ENCODE measurements at regions not wholly inside any gene's neighbourhood (a gene's known extent, or its start where the extent isn't known, plus 50 kb on each side); places are given as distances from the start of the nearest gene placed in this dataset.

DNA sequence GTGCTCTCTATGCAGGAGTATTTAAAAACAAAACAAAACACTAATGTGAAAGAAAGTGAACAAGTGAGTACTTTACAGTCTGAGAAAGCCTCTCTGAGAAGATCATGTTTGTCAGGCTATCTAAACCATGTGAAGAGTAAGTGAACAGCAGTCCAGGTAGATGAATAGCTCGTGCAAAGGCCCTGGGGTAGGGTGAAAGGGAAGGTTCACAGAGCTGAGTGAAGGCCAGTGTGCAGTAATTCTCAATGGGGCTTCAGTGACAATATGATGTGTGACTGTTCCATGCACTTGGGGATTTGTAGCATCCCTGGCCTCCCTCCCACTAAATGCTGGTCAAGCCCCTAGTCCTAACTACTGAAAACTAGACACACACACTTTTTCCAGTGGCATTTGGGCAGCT is 488.9 kb upstream of the JARID2 start:
- TF ChIP-seq, protein P1, sequence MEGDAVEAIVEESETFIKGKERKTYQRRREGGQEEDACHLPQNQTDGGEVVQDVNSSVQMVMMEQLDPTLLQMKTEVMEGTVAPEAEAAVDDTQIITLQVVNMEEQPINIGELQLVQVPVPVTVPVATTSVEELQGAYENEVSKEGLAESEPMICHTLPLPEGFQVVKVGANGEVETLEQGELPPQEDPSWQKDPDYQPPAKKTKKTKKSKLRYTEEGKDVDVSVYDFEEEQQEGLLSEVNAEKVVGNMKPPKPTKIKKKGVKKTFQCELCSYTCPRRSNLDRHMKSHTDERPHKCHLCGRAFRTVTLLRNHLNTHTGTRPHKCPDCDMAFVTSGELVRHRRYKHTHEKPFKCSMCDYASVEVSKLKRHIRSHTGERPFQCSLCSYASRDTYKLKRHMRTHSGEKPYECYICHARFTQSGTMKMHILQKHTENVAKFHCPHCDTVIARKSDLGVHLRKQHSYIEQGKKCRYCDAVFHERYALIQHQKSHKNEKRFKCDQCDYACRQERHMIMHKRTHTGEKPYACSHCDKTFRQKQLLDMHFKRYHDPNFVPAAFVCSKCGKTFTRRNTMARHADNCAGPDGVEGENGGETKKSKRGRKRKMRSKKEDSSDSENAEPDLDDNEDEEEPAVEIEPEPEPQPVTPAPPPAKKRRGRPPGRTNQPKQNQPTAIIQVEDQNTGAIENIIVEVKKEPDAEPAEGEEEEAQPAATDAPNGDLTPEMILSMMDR (IDR thresholded peaks at IDR 0.05; ENCODE audit: unreplicated experiment), result no peak
- no peak for DNase-seq (ENCODE audit: low spot score in 2 of 2, unreplicated experiment in 2 of 2)
- H3K36me3 Mint-ChIP-seq, result no peaks in the 10 kb centered on the region
- peaks cover 6% of the 10 kb centered on the region for H3K9me3 Mint-ChIP-seq
- H3K4me3 Mint-ChIP-seq, result no peak overlapping the region
- no peaks in the 10 kb centered on the region for H3K4me1 Mint-ChIP-seq
- no peak overlapping the region for H3K27ac Mint-ChIP-seq
- H3K27me3 Mint-ChIP-seq (ENCODE audit: low read depth), result peaks cover 3% of the 10 kb centered on the region

DNA sequence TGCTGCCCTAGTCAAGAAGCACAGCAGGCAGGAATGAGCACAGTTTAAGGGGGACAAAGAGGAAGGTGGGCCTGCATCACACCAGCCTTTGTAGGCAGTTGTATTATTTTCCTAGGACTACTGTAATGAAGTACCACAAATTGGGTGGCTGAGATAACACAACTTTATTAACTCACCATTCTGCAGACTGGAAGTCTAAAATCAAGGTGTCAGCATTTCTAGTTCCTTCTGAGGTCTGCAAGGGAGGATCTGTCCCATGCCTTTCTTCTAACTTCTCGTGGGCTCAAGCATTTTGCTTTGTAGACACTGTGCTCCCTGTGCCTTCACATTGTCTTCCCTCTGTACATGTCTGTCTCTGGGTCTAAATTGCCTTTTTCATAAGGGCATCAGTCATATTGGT is 488.5 kb upstream of the JARID2 start:
- H3K9me3 Mint-ChIP-seq, result peaks cover 6% of the 10 kb centered on the region
- peaks cover 3% of the 10 kb centered on the region for H3K27me3 Mint-ChIP-seq (ENCODE audit: low read depth)
- H3K36me3 Mint-ChIP-seq, result no peaks in the 10 kb centered on the region
- H3K4me3 Mint-ChIP-seq, result no peak overlapping the region
- no peak for DNase-seq (ENCODE audit: low spot score in 2 of 2, unreplicated experiment in 2 of 2)
- TF ChIP-seq, protein P1 (IDR thresholded peaks at IDR 0.05; ENCODE audit: unreplicated experiment), result no peak
- H3K4me1 Mint-ChIP-seq, result no peaks in the 10 kb centered on the region
- no peak overlapping the region for H3K27ac Mint-ChIP-seq

DNA sequence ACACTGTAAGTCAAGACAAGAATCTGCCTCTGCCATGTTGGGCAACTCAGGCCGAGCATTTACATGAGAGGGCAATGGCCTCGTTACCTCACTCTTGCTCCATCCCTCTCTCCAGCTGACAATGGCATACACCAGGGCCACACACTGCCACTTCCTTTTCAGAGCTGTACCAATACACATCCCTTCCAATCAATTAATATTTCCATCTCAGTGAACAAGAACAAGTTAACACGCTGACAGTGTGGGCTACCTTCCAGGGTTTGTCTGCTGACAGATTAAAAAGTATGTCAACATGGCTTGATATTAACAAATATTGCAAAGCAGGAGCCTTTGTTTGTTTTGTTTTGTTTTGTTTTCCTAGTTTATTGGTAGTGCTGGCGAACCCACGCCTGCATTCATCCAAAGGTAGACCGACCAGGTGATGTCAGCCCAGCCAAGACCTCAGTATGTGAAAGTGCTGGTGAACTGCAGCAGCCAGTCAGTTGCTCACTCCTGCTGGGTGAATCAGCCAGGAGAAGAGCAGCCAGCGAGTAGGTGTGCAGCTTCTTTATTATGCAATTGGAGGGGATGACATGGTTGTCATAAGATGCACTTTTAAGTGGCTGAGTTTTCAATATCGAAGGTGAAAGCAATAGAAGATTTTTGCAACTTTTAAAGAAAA is 487.3 kb upstream of the JARID2 start:
- Mint-ChIP-seq H3K27ac (no peak overlapping the region), H3K27me3 (ENCODE audit: low read depth) (peaks cover 3% of the 10 kb centered on the region), H3K9me3 (peaks cover 5% of the 10 kb centered on the region), H3K36me3 (no peaks in the 10 kb centered on the region), H3K4me3 (no peak overlapping the region), H3K4me1 (peaks cover 9% of the 10 kb centered on the region)
- TF ChIP-seq, protein P1 (IDR thresholded peaks at IDR 0.05; ENCODE audit: unreplicated experiment), result no peak
- DNase-seq (ENCODE audit: low spot score in 2 of 2, unreplicated experiment in 2 of 2), result no peak

DNA sequence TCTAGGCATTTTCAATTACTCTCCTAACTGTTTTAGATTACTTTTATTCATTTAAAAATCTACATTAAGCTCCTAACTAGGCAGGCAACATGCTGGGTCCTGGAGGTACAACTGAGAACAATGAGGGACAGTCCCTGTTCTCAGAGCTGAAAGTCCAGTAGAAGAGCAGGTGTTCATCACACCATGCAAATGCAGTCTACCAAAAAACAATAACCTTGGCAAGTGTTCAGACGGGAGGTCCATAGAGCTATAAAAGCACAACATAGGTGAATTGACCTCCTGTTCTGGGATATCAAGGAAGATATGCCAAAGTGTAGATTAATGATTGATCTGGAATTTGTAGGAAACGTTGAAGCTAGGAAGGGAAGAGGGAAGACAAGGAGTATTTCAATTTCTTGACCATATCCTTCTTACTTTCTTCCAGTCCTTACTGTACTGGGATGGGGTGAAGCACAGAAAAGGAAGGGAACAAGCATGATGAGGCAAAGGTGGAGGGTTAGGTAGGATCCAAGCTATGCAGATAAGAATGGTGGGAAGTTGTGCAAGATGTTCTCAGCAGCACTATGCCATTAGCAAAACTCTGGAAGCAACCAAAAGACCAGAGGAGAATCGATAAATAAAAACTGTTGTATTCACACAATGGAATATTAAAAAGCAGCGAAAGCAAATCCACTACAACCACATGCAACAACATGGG is 485.7 kb upstream of the JARID2 start:
- peaks cover 3% of the 10 kb centered on the region for H3K27me3 Mint-ChIP-seq (ENCODE audit: low read depth)
- TF ChIP-seq, protein P1 (IDR thresholded peaks at IDR 0.05; ENCODE audit: unreplicated experiment), result no peak
- H3K4me3 Mint-ChIP-seq, result no peak overlapping the region
- no peak for DNase-seq (ENCODE audit: low spot score in 2 of 2, unreplicated experiment in 2 of 2)
- no peak overlapping the region for H3K27ac Mint-ChIP-seq
- H3K4me1 Mint-ChIP-seq, result peaks cover 12% of the 10 kb centered on the region
- no peaks in the 10 kb centered on the region for H3K9me3 Mint-ChIP-seq
- no peaks in the 10 kb centered on the region for H3K36me3 Mint-ChIP-seq

DNA sequence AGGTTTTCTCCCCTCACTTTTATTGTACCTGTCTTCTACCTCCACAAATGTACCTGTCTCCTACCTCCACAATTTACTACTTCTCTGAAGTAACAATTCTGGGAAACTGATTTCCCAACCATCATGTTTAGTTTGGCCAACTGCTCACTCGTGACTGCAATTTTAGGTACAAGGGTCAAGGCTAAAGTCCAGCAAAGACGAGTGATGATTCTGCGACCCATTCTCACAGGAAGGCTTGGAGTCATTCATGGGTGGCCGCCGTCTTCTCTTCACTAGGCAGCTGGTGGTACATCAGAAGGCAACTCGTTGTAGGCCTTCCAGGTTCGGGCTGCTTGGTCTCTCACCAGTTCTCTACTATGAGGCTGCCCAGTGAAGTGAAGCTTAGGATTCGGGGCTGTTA is 483.8 kb upstream of the JARID2 start:
- no peak overlapping the region for H3K27ac Mint-ChIP-seq
- no peak overlapping the region for H3K4me3 Mint-ChIP-seq
- H3K4me1 Mint-ChIP-seq, result peaks cover 19% of the 10 kb centered on the region
- no peak for DNase-seq (ENCODE audit: low spot score in 2 of 2, unreplicated experiment in 2 of 2)
- no peaks in the 10 kb centered on the region for H3K36me3 Mint-ChIP-seq
- H3K27me3 Mint-ChIP-seq (ENCODE audit: low read depth), result peaks cover 3% of the 10 kb centered on the region
- H3K9me3 Mint-ChIP-seq, result no peaks in the 10 kb centered on the region
- TF ChIP-seq, protein P1 (IDR thresholded peaks at IDR 0.05; ENCODE audit: unreplicated experiment), result no peak
